ENCODE measurements at regions not wholly inside any gene's neighbourhood (a gene's known extent, or its start where the extent isn't known, plus 50 kb on each side); places are given as distances from the start of the nearest gene placed in this dataset.
"Not testable (repeated sequence)": the region's sequence is repeated elsewhere in the genome, so short reads cannot be mapped to it uniquely, and the experiment has no call there.

DNA sequence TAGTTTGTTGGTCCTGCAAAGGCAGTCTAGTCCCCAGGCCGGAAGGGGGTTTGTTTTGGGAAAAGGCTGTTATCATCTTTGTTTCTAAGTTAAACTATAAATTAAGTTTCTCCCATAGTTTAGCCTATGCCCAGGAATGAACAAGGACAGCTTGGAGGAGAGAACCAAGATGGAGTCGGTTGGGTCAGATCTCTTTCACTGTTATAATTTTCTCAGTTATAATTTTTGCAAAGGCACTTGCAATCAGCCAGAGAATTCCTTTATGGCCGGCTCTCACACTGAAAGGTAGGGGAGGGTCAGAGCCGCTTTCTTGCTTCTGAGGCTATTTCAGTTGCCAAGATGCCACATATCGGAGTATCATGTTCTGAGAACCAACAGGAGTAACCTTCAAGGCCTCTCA lies 59.2 kb upstream of the ATF7IP2 start:
- ChIA-PET CTCF (interaction anchor here (1.0 kb wide), 1 partner anchor 15 kb away, joined by 3 read pairs; no protein-coding TSS in a partner anchor), POLR2A (no interaction called here)
- Histone ChIP-seq H3K36me3 (ENCODE audit: control insufficient read depth in 2 of 2, insufficient read depth in 1 of 2, low read length in 2 of 2) (no peaks in the 10 kb centered on the region), H3K4me1 (ENCODE audit: control insufficient read depth, insufficient read depth, low read length) (no peaks in the 10 kb centered on the region), H3K27ac (ENCODE audit: extremely low read depth, low read depth, low read length) (no peak overlapping the region), H3K9me3 (ENCODE audit: control insufficient read depth, insufficient read depth, low read depth, low read length) (no peaks in the 10 kb centered on the region), H3K4me3 (ENCODE audit: low read depth, low read length) (no peak overlapping the region)
- TF ChIP-seq, protein P1, sequence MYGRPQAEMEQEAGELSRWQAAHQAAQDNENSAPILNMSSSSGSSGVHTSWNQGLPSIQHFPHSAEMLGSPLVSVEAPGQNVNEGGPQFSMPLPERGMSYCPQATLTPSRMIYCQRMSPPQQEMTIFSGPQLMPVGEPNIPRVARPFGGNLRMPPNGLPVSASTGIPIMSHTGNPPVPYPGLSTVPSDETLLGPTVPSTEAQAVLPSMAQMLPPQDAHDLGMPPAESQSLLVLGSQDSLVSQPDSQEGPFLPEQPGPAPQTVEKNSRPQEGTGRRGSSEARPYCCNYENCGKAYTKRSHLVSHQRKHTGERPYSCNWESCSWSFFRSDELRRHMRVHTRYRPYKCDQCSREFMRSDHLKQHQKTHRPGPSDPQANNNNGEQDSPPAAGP (tag by site-specific recombination; IDR thresholded peaks at IDR 0.05) = no peak
- no peak for TF ChIP-seq KLF8 (tag by site-specific recombination; IDR thresholded peaks at IDR 0.05)
- TF ChIP-seq, protein P2, sequence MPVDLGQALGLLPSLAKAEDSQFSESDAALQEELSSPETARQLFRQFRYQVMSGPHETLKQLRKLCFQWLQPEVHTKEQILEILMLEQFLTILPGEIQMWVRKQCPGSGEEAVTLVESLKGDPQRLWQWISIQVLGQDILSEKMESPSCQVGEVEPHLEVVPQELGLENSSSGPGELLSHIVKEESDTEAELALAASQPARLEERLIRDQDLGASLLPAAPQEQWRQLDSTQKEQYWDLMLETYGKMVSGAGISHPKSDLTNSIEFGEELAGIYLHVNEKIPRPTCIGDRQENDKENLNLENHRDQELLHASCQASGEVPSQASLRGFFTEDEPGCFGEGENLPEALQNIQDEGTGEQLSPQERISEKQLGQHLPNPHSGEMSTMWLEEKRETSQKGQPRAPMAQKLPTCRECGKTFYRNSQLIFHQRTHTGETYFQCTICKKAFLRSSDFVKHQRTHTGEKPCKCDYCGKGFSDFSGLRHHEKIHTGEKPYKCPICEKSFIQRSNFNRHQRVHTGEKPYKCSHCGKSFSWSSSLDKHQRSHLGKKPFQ (tag by site-specific recombination; IDR thresholded peaks at IDR 0.05) = no peak
- no peak for TF ChIP-seq ZNF48 (tag by site-specific recombination; IDR thresholded peaks at IDR 0.05)
- TF ChIP-seq, protein P3, sequence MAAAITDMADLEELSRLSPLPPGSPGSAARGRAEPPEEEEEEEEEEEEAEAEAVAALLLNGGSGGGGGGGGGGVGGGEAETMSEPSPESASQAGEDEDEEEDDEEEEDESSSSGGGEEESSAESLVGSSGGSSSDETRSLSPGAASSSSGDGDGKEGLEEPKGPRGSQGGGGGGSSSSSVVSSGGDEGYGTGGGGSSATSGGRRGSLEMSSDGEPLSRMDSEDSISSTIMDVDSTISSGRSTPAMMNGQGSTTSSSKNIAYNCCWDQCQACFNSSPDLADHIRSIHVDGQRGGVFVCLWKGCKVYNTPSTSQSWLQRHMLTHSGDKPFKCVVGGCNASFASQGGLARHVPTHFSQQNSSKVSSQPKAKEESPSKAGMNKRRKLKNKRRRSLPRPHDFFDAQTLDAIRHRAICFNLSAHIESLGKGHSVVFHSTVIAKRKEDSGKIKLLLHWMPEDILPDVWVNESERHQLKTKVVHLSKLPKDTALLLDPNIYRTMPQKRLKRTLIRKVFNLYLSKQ (tag by site-specific recombination; IDR thresholded peaks at IDR 0.05; ENCODE audit: borderline replicate concordance) = no peak
- no peak for TF ChIP-seq YY2 (tag by site-specific recombination; IDR thresholded peaks at IDR 0.05)
- TF ChIP-seq ZFP37 (tag by site-specific recombination; IDR thresholded peaks at IDR 0.05) = no peak
- TF ChIP-seq ZNF776 (tag by site-specific recombination; IDR thresholded peaks at IDR 0.05; ENCODE audit: borderline replicate concordance) = no peak
- no peak for TF ChIP-seq ZNF10 (tag by site-specific recombination; IDR thresholded peaks at IDR 0.05)
- TF ChIP-seq KLF9 (tag by site-specific recombination; IDR thresholded peaks at IDR 0.05; ENCODE audit: low read depth) = no peak
- TF ChIP-seq ZBTB10 (tag by site-specific recombination; IDR thresholded peaks at IDR 0.05) = no peak
- no peak for TF ChIP-seq ZNF600 (tag by site-specific recombination; IDR thresholded peaks at IDR 0.05)

GRCh38 chr16:10328291-10328690 lies 57.6 kb upstream of the ATF7IP2 start:
- H3K9me3 ChIP-seq (ENCODE audit: control insufficient read depth, insufficient read depth, low read depth, low read length); H3K27ac ChIP-seq (ENCODE audit: extremely low read depth, low read depth, low read length); H3K4me1 ChIP-seq (ENCODE audit: control insufficient read depth, insufficient read depth, low read length); H3K36me3 ChIP-seq (ENCODE audit: control insufficient read depth in 2 of 2, insufficient read depth in 1 of 2, low read length in 2 of 2); H3K4me3 ChIP-seq (ENCODE audit: low read depth, low read length); POLR2A ChIA-PET: not testable (repeated sequence)
- TF ChIP-seq SP7 (tag by site-specific recombination; IDR thresholded peaks at IDR 0.05) (peak; percentile 53; the same call in 1 of the 2 replicates), ZBTB21 (tag by site-specific recombination; IDR thresholded peaks at IDR 0.05) (0 out of 2 replicates have a peak, but pooled peaks have one; percentile 36), ZNF660 (tag by site-specific recombination; IDR thresholded peaks at IDR 0.05) (peak; percentile 50; the same call in 1 of the 2 replicates)
- TF ChIP-seq, protein P4, sequence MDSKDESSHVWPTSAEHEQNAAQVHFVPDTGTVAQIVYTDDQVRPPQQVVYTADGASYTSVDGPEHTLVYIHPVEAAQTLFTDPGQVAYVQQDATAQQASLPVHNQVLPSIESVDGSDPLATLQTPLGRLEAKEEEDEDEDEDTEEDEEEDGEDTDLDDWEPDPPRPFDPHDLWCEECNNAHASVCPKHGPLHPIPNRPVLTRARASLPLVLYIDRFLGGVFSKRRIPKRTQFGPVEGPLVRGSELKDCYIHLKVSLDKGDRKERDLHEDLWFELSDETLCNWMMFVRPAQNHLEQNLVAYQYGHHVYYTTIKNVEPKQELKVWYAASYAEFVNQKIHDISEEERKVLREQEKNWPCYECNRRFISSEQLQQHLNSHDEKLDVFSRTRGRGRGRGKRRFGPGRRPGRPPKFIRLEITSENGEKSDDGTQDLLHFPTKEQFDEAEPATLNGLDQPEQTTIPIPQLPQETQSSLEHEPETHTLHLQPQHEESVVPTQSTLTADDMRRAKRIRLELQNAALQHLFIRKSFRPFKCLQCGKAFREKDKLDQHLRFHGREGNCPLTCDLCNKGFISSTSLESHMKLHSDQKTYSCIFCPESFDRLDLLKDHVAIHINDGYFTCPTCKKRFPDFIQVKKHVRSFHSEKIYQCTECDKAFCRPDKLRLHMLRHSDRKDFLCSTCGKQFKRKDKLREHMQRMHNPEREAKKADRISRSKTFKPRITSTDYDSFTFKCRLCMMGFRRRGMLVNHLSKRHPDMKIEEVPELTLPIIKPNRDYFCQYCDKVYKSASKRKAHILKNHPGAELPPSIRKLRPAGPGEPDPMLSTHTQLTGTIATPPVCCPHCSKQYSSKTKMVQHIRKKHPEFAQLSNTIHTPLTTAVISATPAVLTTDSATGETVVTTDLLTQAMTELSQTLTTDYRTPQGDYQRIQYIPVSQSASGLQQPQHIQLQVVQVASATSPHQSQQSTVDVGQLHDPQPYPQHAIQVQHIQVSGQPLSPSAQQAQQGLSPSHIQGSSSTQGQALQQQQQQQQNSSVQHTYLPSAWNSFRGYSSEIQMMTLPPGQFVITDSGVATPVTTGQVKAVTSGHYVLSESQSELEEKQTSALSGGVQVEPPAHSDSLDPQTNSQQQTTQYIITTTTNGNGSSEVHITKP (tag by site-specific recombination; IDR thresholded peaks at IDR 0.05) = 0 out of 2 replicates have a peak, but pooled peaks have one; percentile 16
- CTCF ChIA-PET = interaction anchor here (0.6 kb wide), 1 partner anchor 1198 kb away, joined by 3 read pairs; no protein-coding TSS in a partner anchor
